HFF-Myc (cell line): ENCODE measurements at regions not wholly inside any gene's neighbourhood (a gene's known extent, or its start where the extent isn't known, plus 50 kb on each side); places are given as distances from the start of the nearest gene placed in this dataset.

Experiments used
- DNase-seq: peaks from one replicate; pipeline ENCODE4 v3.0.0-alpha.2; 2011; ENCODE audit warnings: low read depth; ENCODE audit errors: extremely low read depth
- H3K4me3 ChIP-seq: replicated peaks from 2 replicates; pipeline ENCODE4 v1.5.1; 2011; ENCODE audit warnings: low read depth, mild to moderate bottlenecking, control low read depth, low read length
- CTCF ChIP-seq: IDR thresholded peaks from 2 replicates; pipeline ENCODE4 v1.5.1; 2012; ENCODE audit warnings: mild to moderate bottlenecking, low read depth, low read length, control low read depth; ENCODE audit errors: missing control alignments

GRCh38 chr9:135204177-135204576, 116.7 kb downstream of the OLFM1 start:
- no peak for TF ChIP-seq CTCF

GRCh38 chr9:135209136-135209535, 121.7 kb downstream of the OLFM1 start:
- no peak for DNase-seq
- H3K4me3 ChIP-seq = no peak overlapping the region
- TF ChIP-seq CTCF = no peak

More at GRCh38 chr9:135204177-135204576, 116.7 kb downstream of the OLFM1 start:
- no peak overlapping the region for H3K4me3 ChIP-seq
- DNase-seq = no peak

- TF ChIP-seq CTCF = no peak
- H3K4me3 ChIP-seq = no peak overlapping the region
- DNase-seq = no peak
Measured at GRCh38 chr9:135209852-135210251, 122.4 kb downstream of the OLFM1 start.

- no peak overlapping the region for H3K4me3 ChIP-seq
- DNase-seq = no peak
- no peak for TF ChIP-seq CTCF
Measured at GRCh38 chr9:135210676-135211523, 123.4 kb downstream of the OLFM1 start.

GRCh38 chr9:135211524-135211890, 124.0 kb downstream of the OLFM1 start:
- DNase-seq = no peak
- H3K4me3 ChIP-seq = no peak overlapping the region
- no peak for TF ChIP-seq CTCF

GRCh38 chr9:135212961-135213360, 125.5 kb downstream of the OLFM1 start:
- DNase-seq = no peak
- no peak overlapping the region for H3K4me3 ChIP-seq
- TF ChIP-seq CTCF = no peak
